GM12878 (cell line): ENCODE measurements at regions not wholly inside any gene's neighbourhood (a gene's known extent, or its start where the extent isn't known, plus 50 kb on each side); places are given as distances from the start of the nearest gene placed in this dataset.

Experiments used
- ATAC-seq: fragments of 200-7000 bp; cut with Tn5 transposase; 3 replicates; pipeline ENCODE4 v1.9.1; 2020; ENCODE audit warnings: mild to moderate bottlenecking, moderate library complexity
- BruUV-seq: library from RNA; stranded (reverse); fragments of 400-500 nt; replicated peaks from 2 replicates; lab custom pipeline; 2021; lab: Mats Ljungman, UMichigan
- CTCF ChIA-PET: fragments of 300-600 bp; sonication (Branson Sonifier 250); formaldehyde crosslinking; extraction: SDS; loops from one replicate; lab custom pipeline; 2021; ENCODE audit warnings: inconsistent platforms; lab: Yijun Ruan, JAX
- POLR2A ChIA-PET: fragments of 350-600 bp; formaldehyde crosslinking; extraction: SDS; loops from one replicate; lab custom pipeline; 2021; ENCODE audit warnings: inconsistent platforms; lab: Charles Lee
- RAD21 ChIA-PET: fragments of 300-600 bp; sonication (Branson Sonifier 250); formaldehyde crosslinking; loops from one replicate; lab custom pipeline; 2023; ENCODE audit warnings: antibody characterized with exemption; ENCODE audit not compliant: unreplicated experiment; lab: Charles Lee
- SMC1A ChIA-PET: fragments of 300-600 bp; sonication (Branson Sonifier 250); formaldehyde crosslinking; loops from one replicate; lab custom pipeline; 2023; ENCODE audit not compliant: unreplicated experiment, uncharacterized antibody; lab: Charles Lee
- DNase-seq: peaks from one replicate; pipeline ENCODE4 v3.0.0-alpha.2; 2011; ENCODE audit warnings: low read depth, low spot score
- FAIRE-seq: peaks from 3 replicates; lab custom pipeline; 2011; peaks lifted over from hg19 to GRCh38; lab: Jason Lieb, UNC
- H2AFZ ChIP-seq: 2 replicates; pipeline ENCODE4 v1.6.0; 2011; ENCODE audit warnings: low read depth, low read length, control low read depth; ENCODE audit not compliant: control insufficient read depth
- H3K27ac ChIP-seq: 2 replicates; pipeline ENCODE4 v1.5.1; 2011; ENCODE audit warnings: control low read depth; ENCODE audit not compliant: control insufficient read depth, insufficient read depth
- H3K27me3 ChIP-seq, 2 experiments: replicated peaks in 1 of 2; 2 replicates each; pipeline versions ENCODE4 v1.6.0 to v1.6.1; 2011; ENCODE audit warnings: low read length in 1 of 2; ENCODE audit not compliant: control insufficient read depth in 2 of 2, insufficient read depth in 2 of 2
- H3K36me3 ChIP-seq, 2 experiments: 2 replicates each; pipeline ENCODE4 v1.5.1; 2011; ENCODE audit warnings: low read length in 1 of 2; ENCODE audit not compliant: control insufficient read depth in 2 of 2, insufficient read depth in 2 of 2
- H3K4me1 ChIP-seq: 2 replicates; pipeline ENCODE4 v1.6.1; 2011; ENCODE audit warnings: mild to moderate bottlenecking, low read length, moderate library complexity, mixed read lengths; ENCODE audit not compliant: control insufficient read depth, insufficient read depth
- H3K4me2 ChIP-seq: 2 replicates; pipeline ENCODE4 v1.6.0; 2011; ENCODE audit warnings: control low read depth; ENCODE audit not compliant: control insufficient read depth, insufficient read depth
- H3K4me3 ChIP-seq: fragments of 200-600 bp; sonication (generic); 2 replicates; pipeline ENCODE4 v1.5.1; 2016
- H3K79me2 ChIP-seq: 2 replicates; pipeline ENCODE4 v1.6.0; 2011; ENCODE audit warnings: low read length; ENCODE audit not compliant: control insufficient read depth, insufficient read depth
- H3K9ac ChIP-seq: 2 replicates; pipeline ENCODE4 v1.8.0; 2011; ENCODE audit warnings: low read length, control low read depth, mixed read lengths; ENCODE audit not compliant: control insufficient read depth, insufficient read depth
- H3K9me3 ChIP-seq: replicated peaks from 3 replicates; pipeline ENCODE4 v1.5.1; 2011; ENCODE audit warnings: mild to moderate bottlenecking, low read length; ENCODE audit not compliant: control insufficient read depth, insufficient read depth
- H4K20me1 ChIP-seq: 2 replicates; pipeline ENCODE4 v1.6.0; 2011; ENCODE audit not compliant: control insufficient read depth, insufficient read depth
- BCL11A ChIP-seq: IDR thresholded peaks from 2 replicates; pipeline ENCODE4 v1.6.1; 2011; ENCODE audit warnings: low read depth, low read length
- BRCA1 ChIP-seq: IDR thresholded peaks from 2 replicates; pipeline ENCODE4 v1.6.1; 2011; ENCODE audit warnings: low read depth, low read length, improper control_type of control experiment
- CBFB ChIP-seq: IDR thresholded peaks from 2 replicates; pipeline ENCODE4 v1.6.1; 2016; ENCODE audit warnings: antibody characterized with exemption, low read depth
- CHD4 ChIP-seq: fragments of 200-600 bp; sonication (generic); IDR thresholded peaks from 2 replicates; pipeline ENCODE4 v1.6.1; 2016; ENCODE audit warnings: mild to moderate bottlenecking
- CUX1 ChIP-seq: IDR thresholded peaks from 2 replicates; pipeline ENCODE4 v1.6.1; 2012; ENCODE audit warnings: improper control_type of control experiment, low read depth, low read length; ENCODE audit not compliant: insufficient replicate concordance
- E2F4 ChIP-seq: IDR thresholded peaks from 2 replicates; pipeline ENCODE4 v1.6.1; 2012; ENCODE audit warnings: low read depth, low read length, improper control_type of control experiment
- ETV6 ChIP-seq, 2 experiments: fragments of 450-650 bp in 1 of 2; IDR thresholded peaks in 1 of 2; conservative IDR thresholded peaks in 1 of 2; 2 replicates each; pipeline ENCODE4 v1.6.1; 2014; ENCODE audit warnings: antibody characterized with exemption in 1 of 2, borderline replicate concordance in 1 of 2, low read depth in 1 of 2, mild to moderate bottlenecking in 1 of 2, moderate library complexity in 1 of 2
- IRF5 ChIP-seq: fragments of 450-650 bp; IDR thresholded peaks from 2 replicates; pipeline ENCODE4 v1.6.1; 2017; ENCODE audit warnings: borderline replicate concordance
- JUND ChIP-seq: IDR thresholded peaks from 2 replicates; pipeline ENCODE4 v1.6.1; 2012; ENCODE audit warnings: low read depth, mild to moderate bottlenecking, low read length, improper control_type of control experiment, moderate library complexity
- SP1 ChIP-seq: IDR thresholded peaks from one replicate; pipeline ENCODE4 v1.6.1; 2011; ENCODE audit warnings: low read depth, low read length
- SUPT20H ChIP-seq: IDR thresholded peaks from 2 replicates; pipeline ENCODE4 v1.6.1; 2011; ENCODE audit warnings: low read depth, mild to moderate bottlenecking, low read length, moderate library complexity, borderline replicate concordance; ENCODE audit not compliant: control insufficient read depth
- TBL1XR1 ChIP-seq: IDR thresholded peaks from 2 replicates; pipeline ENCODE4 v1.6.1; 2012; ENCODE audit warnings: low read depth, low read length, improper control_type of control experiment
- TCF12 ChIP-seq: IDR thresholded peaks from 2 replicates; pipeline ENCODE4 v1.6.1; 2011; ENCODE audit warnings: low read depth, mild to moderate bottlenecking, low read length
- WGBS: methylation state at CpG from one replicate; pipeline ENCODE4 v1.1.6; 2016; ENCODE audit warnings: low lambda C conversion rate; ENCODE audit not compliant: insufficient replicate concordance, insufficient coverage; ENCODE audit errors: missing lambda C conversion rate; 5-methylcytosine and 5-hydroxymethylcytosine counted together
- in situ Hi-C: fragments of 300-500 bp; cut with MboI; formaldehyde crosslinking; loops from 9 replicates; pipeline ENCODE4 v1.14.3; 2018; ENCODE audit warnings: mixed read lengths
- intact Hi-C: fragments of 100-400 bp; cut with micrococcal nuclease; formaldehyde crosslinking; loops from one replicate; pipeline ENCODE4 v1.14.2; 2022; ENCODE audit not compliant: unreplicated experiment

- no peak overlapping the region for H3K27ac ChIP-seq
- no peaks in the 10 kb centered on the region for H3K79me2 ChIP-seq
- intact Hi-C loops: no loop called here
- FAIRE-seq: no peak
- 65% methylated on average over 1 of the region's 1 CpG for WGBS
- in situ Hi-C loops: no loop called here
- ATAC-seq: no peak
- H3K36me3 ChIP-seq: no peaks in the 10 kb centered on the region
- ChIA-PET CTCF (no interaction called here), SMC1A (interaction anchor here (1.8 kb wide), 1 partner anchor 20 kb away, joined by 4 read pairs; no protein-coding TSS in a partner anchor), POLR2A (no interaction called here), RAD21 (no interaction called here)
- H3K27me3 ChIP-seq: no peaks in the 10 kb centered on the region
- no peak overlapping the region for H3K4me3 ChIP-seq
- H3K4me2 ChIP-seq: no peak overlapping the region
- no peak for DNase-seq
- no peaks in the 10 kb centered on the region for H3K4me1 ChIP-seq
- H2AFZ ChIP-seq: no peak overlapping the region
- TF ChIP-seq CBFB (no peak), TBL1XR1 (no peak), JUND (no peak), SUPT20H (no peak), TCF12 (no peak), CUX1 (no peak), SP1 (no peak), E2F4 (no peak), BCL11A (no peak), ETV6 (conservative IDR thresholded peaks at IDR 0.05 in 1 of 2, IDR thresholded peaks at IDR 0.05 in 1 of 2; ENCODE audit: borderline replicate concordance in 1 of 2, low read depth in 1 of 2) (no peak), IRF5 (no peak), BRCA1 (no peak), CHD4 (no peak)
- H4K20me1 ChIP-seq: no peaks in the 10 kb centered on the region
- no peaks in the 10 kb centered on the region; the same call in 2 of the 3 replicates for H3K9me3 ChIP-seq
- no TSS peak for BruUV-seq
- no peak overlapping the region for H3K9ac ChIP-seq
Measured at GRCh38 chr7:106602062-106602461, 58.9 kb downstream of the CCDC71L start.
